HG02571 (cell line): ENCODE measurements at regions not wholly inside any gene's neighbourhood (a gene's known extent, or its start where the extent isn't known, plus 50 kb on each side); places are given as distances from the start of the nearest gene placed in this dataset.

Experiments
- ATAC-seq: cut with Tn5 transposase; IDR thresholded peaks from one replicate; pipeline ENCODE4 v1.9.1; 2021; ENCODE audit warnings: mild to moderate bottlenecking, moderate library complexity; ENCODE audit not compliant: unreplicated experiment

DNA sequence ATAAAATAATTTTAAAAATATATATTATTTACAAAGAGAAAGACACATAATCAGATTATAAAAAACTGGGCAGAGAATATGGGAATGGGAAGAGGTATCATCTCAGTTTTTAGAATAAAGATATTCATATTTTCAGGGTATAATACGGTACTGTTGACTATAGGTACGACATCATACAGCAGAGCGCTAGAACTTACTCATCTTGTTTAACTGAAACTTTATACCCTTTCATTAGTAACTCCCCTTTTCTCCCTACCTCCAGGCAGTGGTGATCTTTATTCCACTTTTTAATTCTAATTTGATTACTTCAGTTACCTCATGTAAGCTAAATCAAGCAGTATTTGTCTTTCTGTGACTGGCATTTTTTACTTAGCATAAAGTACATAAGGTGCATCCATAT lies 742.1 kb downstream of the MTRR start:
- ATAC-seq = no peak

DNA sequence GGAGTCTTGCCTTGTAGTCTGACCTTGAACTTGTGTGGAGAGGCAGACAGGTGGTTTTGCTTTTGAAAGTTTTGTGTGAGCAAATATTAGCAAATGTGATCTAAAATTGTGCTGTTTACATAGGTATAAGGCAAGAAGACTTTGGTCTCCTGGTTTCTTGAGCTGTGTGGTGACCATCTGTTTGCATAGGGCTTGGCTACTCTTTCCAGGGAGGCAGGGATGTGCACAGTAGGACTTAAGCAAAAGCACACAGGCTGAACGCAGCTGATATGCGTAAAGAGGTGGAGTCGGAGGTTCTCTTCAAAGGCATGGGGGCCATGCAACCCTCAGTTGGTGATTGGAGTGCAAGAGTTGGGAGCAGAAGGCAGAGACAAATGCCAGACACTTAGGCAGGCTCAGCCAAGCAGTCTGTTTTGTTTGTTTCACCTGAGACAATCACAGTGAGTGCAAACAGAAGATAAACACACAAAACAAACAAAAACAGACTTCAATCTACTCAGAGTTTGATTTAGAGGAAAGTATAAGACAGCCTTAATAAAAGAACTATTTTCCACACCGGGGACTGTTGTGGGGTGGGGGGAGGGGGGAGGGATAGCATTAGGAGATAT lies 744.2 kb downstream of the MTRR start:
- no peak for ATAC-seq

DNA sequence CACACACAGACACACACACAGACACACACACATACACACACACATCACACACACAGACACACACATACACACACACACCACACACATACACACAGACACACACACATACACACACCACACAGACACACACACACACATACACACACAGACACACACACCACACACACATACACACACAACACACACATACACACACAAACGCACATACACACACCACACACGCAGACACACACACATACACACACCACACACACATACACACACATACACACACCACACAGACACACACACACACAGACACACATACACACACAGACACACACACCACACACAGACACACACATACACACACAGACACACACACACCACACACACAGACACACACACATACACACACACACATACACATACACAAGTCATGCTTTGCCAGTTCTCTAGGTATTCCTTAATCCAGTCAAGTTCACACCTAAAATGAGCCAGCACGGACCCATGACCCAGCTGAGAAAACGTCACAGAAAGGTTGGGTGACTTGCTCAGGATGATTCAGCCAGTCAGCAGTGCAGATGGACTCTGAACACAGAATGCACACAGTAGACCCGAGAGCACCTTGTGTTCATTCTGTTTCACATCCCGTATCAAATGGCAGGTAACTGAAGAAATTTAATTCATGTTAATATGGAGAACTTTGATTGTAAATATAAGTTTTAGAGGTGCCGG lies 746.4 kb downstream of the MTRR start:
- ATAC-seq = no peak

DNA sequence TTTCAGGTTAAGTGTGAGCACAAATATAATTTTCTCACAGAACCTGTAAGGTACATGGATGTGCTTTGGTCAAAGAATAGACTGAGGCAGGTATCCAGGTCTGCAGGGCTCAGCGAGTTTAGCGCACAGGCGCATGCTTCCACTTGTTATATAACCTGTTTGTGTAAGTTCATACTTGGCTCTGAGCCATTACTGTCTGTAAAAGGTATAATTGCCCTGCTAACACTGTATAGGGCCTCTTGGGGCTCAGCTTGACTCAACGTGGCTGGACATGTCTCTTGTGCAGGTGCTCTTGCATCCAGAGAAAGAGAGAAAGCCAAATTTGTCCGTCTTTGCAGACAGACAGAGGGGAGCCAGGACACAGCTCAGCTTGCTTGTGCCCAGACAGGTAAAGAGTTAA lies 759.6 kb downstream of the MTRR start:
- no peak for ATAC-seq

DNA sequence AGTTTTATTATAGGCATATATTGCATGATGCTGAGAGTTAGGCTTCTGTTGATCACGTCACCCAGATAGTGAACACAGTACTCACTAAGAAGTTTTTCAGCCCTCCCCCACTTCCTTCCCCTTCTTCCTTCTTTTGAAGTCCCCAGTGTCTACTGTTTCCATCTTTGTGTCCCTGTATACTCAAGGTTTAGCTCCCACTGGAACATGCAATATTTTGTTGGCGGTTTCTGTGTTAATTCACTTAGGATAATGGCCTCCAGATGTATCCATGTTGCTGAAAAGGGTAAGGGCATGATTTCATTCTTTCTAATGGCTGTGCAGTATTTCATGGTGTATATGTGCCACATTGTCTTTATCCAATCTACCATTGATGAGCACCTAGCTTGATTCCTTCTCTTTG lies 764.3 kb downstream of the MTRR start:
- ATAC-seq = no peak

DNA sequence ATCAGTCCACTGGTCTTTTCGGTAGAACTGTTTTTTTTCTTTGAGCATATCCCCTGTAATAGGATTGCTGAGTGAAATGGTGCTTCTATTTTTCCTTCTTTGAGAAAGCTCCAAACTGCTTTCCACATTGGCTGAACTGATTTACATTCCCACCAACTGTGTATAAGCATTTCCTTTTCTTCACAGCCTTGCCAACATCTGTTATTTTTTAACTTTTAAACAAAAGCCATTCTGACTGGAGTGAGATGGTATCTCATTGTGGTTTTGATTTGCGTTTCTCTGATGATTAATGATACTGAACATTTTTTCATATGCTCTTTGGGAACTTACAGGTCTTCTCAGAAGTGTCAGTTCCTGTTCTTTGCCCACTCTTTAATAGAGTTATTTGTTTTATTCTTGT lies 764.7 kb downstream of the MTRR start:
- no peak for ATAC-seq

DNA sequence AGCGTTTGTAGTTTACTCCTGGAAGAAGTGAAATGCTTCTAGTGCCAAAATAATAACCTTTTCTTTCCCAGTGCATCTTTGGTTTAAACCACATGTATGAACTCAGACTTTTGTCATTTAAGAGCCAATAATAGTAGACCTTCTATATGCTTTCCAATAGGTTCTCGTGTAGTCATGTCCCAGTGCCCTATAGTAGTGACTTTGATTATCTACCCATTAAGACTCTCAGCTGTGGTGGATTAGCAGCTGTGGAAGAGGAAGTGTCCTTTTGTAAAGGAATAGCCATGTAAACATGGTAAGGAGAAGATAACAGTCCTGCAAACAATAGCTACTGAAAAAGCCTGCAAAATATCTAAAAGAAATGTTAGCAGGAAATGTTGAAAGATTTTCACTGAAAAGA lies 765.3 kb downstream of the MTRR start:
- ATAC-seq = no peak

DNA sequence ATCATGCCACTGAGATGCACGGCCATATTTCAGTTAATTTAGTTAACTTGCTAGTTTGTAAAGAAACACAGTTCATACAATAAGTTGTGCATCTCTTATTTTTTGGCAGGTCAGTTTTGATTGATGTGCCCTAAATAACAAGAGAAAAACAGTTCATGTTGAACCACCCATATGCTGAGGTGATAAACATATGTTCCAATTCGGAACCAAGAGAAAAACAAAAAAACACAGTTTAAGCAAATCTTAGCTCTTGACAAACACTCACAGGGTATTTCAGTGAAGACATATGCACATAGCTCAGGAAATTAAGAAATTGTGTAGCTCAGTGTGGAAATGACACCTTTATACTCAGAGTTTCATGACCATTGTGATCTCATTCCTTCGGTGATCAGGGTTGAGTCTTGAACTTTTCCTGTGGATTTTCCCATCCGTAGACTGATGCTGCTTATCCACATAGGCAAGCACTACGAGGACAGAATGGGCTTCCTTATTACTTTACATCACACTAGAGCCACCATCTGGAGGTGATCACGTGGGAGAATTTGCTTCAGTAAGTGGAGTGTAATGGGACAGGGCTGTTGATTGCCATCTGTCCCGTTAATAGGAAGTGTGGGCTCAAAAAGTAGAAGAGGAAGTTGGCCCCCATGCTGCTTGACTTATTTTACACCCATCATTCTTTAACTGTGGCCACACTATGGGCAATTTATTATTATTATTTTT lies 773.0 kb downstream of the MTRR start:
- ATAC-seq = no peak

DNA sequence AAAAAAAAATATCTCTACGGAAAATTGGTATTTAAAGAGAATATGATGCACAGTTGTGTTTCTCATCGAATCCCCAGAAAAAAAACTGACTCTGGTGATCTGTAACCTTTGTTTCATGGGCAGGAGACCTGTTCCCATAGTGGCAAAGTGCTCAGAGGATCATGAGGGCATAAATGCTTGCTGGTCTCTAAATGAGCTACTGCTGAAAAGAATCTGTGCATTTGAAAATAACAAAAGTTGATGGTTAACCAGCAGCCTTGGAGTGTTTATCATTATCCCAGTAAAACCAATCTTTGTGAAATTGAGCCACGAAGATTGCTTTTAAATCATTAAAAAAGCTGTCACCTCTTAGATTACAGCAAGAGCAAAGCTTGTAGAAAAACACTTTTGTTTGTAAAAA lies 775.4 kb downstream of the MTRR start:
- ATAC-seq = no peak

DNA sequence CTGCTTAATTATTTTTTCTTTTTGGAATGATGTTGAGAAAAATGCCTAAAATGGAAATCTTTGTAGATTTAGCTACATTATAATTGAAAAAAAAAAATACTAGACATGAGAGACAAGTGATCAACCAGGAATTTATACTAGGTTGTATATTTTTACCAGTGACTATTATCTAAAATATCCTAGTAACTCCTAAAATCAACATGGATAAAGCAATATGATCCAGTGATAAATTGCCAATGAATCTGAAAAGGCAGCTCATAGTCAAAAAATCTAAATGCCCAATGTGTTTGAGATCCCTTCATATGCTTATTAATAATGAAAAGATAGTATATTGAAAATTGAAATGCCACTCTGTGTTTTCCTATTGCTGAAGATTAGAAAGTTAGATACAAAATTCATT lies 778.2 kb downstream of the MTRR start:
- ATAC-seq = no peak

DNA sequence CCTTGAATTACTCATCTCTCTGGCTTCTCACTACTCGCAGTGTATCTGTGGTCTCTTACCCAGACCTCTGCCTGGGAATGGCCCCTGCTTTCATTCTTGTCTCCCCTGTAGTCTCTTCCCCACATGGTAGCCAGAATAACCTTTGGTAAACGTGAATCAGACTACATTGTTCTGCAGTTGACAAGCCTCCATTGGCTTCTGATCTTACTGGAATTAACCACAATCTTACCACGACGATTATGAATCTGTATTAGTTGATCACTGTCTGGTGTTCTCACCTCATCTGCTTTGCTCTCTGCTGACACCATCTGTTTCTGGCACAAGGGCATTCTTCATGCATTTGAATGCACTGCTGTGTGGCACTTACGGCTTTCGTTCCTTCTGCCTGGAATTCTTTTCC lies 781.2 kb downstream of the MTRR start:
- no peak for ATAC-seq

DNA sequence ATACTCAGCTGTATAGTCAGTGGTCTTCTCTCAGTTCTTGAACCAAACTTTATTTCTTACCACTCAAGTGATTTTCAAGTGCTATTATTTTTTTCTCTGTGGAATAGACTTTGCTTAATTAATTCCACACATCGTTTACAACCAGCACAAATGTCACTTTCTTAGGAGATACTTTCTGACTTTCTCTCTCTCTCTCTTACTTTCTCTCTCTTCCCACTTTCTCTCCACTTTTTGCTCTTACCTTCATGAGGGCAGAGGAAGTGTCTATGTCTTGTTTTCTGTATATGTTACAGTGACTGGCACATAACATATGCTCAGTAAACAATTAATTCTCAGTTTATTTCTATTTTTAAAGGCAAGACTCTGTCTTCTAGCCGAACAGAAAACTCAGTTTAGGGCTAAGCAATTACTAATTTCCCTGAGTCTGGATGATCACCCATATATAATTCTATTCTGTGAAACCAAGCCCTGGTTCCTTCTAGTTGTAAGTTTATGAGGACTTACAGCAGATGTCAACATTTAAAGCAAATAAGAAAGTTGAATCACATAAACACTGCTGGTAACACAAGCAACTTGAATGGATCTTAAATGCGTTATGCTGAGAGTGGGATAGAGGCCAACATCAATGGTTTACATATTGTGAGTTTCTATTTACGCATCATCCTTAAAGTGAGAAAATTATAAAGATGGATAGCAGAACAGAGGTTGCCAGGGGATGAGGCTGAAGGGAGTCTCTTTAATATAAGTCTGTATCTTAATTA lies 791.4 kb downstream of the MTRR start:
- ATAC-seq = no peak

DNA sequence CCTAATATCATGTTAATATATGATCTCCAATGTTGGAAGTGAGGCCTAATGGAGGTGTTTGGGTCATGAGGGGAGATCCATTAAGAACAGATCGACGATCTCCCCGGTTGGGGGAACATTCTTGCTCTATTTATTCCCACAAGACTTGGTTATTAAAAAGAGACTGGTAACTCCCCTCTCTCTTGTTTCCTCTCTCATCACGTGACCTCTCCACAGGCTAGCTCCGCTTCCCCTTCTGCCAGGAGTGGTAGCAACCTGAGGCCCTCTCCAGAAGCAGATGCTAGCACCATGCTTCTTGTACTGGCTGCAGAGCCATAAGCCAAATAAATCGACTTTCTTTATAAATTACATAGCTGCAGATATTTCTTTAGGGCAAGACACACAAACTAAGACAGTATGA lies 794.4 kb downstream of the MTRR start:
- ATAC-seq = no peak

DNA sequence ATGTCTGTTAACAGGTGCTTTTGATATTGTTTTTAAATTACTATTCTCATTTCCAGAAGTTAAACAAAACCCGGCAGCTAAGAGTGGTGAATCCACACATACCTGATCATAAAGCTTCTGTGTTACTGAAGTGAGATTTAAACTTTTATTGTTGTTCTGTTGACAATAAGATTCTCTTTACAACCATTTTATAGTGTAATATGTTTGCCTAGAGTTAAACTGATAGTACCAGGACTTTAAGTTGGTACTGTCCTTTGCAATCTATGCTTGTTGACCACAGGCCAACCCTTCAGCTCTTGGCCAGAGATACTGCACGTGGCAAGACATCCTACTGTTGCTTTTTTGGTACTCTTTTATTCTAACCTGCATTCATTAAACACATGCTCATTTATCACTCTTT lies 806.2 kb downstream of the MTRR start:
- ATAC-seq = no peak

DNA sequence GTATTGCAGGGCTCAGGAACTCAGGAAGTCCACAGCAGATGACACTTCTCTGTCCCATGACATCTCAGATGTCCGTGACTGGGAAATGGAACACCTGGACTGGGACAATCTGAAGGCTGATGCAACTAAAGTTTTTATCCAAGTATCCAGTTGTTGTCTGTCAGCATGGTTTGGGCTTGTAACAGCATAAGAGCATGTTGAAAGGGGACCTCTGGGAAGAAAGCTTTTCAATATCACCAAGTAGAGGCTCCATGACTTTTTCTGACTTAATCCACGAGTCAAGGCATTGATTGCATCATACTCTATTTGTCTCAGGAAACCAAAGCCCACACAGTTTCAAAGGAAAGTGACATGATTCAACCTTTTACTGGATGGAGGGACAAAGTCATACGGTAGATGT lies 807.7 kb downstream of the MTRR start:
- ATAC-seq = no peak

DNA sequence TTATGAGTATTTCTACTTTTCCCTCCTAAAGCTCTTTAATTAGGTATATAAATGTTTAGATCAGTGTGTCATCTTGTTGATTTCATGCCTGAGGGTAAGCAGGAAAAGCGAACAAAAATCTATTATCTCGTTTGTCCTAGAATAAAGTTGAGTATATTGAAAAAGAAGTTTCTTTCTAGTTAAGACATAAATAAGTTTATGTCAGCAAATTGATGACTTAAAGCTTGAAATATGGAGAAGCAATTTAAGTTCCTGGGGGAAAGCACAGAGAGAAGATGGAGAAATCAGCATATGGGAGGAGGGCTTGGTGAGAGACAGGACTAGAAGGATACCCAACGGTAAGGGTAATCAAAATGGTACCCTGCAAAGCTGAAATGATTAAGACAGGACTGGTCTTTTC lies 813.4 kb downstream of the MTRR start:
- no peak for ATAC-seq

DNA sequence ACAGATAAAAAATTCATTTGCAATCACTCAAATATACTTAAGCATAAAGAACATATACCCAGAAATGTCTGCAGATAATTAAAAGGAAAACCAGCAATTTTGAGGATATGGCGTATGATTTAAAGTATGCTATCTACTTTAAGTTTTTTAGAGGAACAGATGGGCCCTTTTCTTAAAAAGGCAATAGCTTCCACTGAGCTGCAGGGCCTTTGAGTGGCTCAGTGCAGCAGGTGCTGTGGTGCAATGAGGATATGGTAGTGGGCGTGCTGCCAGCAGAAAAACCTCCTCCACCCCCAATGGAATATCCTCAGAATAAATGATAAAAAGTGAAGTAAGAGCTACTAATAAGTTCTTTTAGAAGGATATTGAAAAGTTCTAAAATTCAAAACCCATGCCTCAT lies 814.5 kb downstream of the MTRR start:
- no peak for ATAC-seq

DNA sequence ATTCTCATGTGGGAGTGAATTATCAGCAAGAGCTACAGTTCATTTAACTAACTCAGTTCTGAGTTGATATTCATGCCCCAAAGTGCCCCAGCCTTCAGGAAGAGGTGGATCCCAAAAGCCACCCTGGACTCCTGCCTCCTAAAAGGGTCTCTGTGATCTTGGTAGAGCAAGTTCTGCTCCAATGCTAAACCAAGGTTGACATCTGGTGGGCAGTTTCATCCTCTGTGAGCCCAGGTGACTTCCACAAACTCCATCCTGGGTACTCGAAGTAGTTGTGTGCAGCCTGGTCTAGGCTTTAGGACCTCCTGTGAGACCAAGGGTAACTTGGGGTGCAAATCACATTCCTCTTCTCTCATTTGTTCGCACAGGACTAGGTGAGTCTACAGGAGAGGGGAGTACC lies 816.8 kb downstream of the MTRR start:
- no peak for ATAC-seq

DNA sequence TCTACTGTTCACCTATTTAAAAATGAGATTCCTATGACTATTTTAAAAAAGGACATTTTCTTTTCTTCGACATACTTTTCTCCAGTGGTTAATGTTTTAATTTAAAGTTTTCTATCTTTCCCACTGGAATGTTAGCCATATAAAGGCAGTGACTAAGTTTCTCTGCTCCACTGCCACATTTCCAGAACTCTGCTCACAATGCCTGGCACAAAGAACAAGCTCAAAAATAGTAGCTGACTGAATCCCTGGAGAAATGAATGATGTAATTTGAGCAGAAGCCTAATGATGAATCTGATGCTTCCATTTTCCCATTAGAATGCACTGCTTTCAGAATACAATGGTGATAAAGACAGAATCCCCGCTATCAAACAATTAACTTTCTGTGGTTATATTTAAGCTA lies 817.8 kb downstream of the MTRR start:
- ATAC-seq = no peak

DNA sequence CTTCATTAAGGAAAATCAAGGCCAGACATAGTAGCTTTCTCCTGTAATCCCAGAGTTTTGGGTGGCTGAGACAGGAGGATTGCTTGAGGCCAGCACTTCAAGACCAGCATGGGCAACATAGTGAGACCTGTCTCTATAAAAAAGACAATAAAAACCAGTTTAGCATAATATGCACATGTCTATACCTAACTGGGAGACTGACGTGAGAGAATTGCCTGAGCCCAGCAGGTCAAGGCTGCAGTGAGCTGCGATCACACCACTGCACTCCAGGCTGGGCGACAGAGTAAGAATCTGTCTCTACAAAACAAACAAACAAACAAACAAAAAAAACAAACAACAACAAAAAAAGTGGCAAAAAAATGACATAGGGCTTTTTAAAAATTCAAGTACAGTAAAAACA lies 820.8 kb downstream of the MTRR start:
- no peak for ATAC-seq

DNA sequence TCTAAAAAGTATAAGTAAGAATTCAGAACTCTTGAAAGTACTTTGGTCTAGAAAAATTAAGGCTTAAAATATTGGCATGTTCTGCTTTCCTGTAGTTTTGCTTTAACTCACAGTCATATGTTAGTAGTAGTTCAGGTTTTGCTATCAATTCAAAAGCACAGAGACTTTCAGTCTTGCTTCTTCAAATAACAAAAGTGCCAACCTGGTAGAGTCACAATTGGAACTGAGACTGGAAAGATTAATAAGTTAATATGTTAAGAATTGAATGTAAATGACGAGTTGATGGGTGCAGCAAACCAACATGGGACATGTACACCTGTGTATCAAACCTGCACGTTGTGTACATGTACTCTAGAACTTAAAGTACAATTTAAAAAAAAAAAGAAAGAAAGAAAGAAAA lies 822.3 kb downstream of the MTRR start:
- ATAC-seq = no peak
